Naive B cell (primary cell): ENCODE measurements at regions not wholly inside any gene's neighbourhood (a gene's known extent, or its start where the extent isn't known, plus 50 kb on each side); places are given as distances from the start of the nearest gene placed in this dataset.

Source experiments
- ATAC-seq, 2 donors: fragments of 150-1000 bp; cut with Tn5 transposase; 2 replicates each; pipeline ENCODE4 v1.10.0; 2021; ENCODE audit warnings: low read depth in 2 of 2, mild to moderate bottlenecking in 2 of 2, moderate library complexity in 2 of 2
- DNase-seq: peaks from one replicate; pipeline ENCODE4 v3.0.0; 2022
- H3K27ac Mint-ChIP-seq, 6 donors: one replicate each; pipeline ENCODE4 v1.8.0; 2020 to 2022; ENCODE audit warnings: mild to moderate bottlenecking in 6 of 6, mixed read lengths in 6 of 6, moderate library complexity in 5 of 6, inconsistent platforms in 2 of 6
- H3K27me3 Mint-ChIP-seq, 3 donors: one replicate each; pipeline ENCODE4 v1.8.0; 2021 to 2022; ENCODE audit warnings: mixed read lengths in 3 of 3, mild to moderate bottlenecking in 1 of 3
- H3K36me3 Mint-ChIP-seq, 2 donors: one replicate each; pipeline ENCODE4 v1.8.0; 2020 to 2022; ENCODE audit warnings: mixed read lengths in 2 of 2, inconsistent platforms in 1 of 2, mild to moderate bottlenecking in 1 of 2
- H3K4me1 Mint-ChIP-seq, 3 donors: one replicate each; pipeline ENCODE4 v1.8.0; 2020 to 2022; ENCODE audit warnings: mixed read lengths in 3 of 3, inconsistent platforms in 1 of 3, mild to moderate bottlenecking in 1 of 3, moderate library complexity in 1 of 3
- H3K4me3 Mint-ChIP-seq, 8 donors: one replicate each; pipeline ENCODE4 v1.8.0; 2020 to 2022; ENCODE audit warnings: mild to moderate bottlenecking in 8 of 8, mixed read lengths in 8 of 8, moderate library complexity in 8 of 8, inconsistent platforms in 2 of 8
- H3K9me3 Mint-ChIP-seq, 7 donors: one replicate each; pipeline ENCODE4 v1.8.0; 2020 to 2022; ENCODE audit warnings: mixed read lengths in 7 of 7, mild to moderate bottlenecking in 5 of 7, inconsistent platforms in 2 of 7, moderate library complexity in 1 of 7

DNA sequence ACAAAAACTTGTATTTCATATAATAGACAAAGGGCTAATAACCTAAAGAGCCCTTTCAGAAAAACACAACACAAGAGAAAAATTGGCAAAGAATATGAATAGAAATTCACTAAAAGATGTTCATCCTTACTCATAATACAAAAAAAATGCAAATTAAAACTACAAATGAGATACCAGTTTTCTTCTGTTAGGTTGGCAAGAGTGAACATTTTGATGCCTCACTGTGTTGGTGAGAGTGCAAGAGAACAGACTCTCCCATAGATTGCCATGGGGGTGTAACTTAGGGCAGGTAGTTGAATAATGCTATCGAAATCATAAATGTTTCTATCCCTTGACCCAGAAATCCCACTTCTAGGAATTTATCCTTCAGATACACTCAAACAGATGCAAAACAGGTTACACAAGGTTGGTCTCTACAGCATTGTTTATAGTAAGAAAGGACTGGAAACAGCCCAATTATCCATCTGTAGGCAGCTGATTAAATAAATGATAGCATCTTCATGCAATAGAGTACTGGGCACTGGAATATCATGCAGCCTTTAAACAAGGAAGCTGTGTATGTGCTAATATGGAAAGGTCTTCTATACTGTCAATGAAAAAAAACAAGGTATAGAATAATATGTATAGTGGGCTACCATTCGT, 146.3 kb downstream of the TLE3 start:
- Mint-ChIP-seq H3K27ac (no peak overlapping the region), H3K4me3 (no peak overlapping the region), H3K36me3 (no peaks in the 10 kb centered on the region), H3K27me3 (peaks cover 14 to 16% (median 15%) of the 10 kb centered on the region in 3 donors), H3K9me3 (peaks cover 0 to 3% (median 0%) of the 10 kb centered on the region in 7 donors), H3K4me1 (peaks cover 0 to 4% (median 0%) of the 10 kb centered on the region in 3 donors)
- ATAC-seq: no peak
- DNase-seq: no peak

DNA sequence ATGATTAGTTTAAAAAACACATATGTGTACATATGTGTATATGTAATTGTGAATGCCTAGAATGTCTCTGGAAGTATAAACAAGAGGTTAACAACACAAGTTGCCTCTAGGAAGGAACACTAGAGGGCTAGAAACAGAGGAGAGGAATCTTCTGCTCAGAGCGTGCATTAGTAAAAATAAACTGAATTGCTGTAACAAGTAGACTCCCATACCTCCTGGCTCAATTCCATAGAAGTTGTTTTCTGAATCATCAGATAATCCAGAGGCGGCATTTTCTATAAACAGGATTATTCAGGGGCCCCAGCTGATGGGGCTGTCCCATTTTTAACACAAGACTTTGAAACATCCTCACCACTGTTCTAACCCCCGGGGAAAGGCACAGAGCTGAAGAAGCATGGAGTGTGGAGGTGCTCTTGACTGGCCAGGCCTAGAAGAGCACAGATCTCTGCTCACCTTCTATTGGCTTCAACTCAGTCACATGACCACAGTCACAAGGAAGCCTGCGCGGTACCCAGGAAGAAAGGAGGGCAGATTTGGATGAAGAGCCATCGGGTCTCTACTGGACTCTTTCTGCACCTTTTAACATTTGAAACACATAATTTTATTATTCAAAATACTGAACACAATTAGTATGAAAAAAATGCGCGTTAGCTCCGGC, 145.7 kb downstream of the TLE3 start:
- no peak overlapping the region for H3K27ac Mint-ChIP-seq
- H3K27me3 Mint-ChIP-seq: peaks cover 11 to 15% (median 15%) of the 10 kb centered on the region in 3 donors
- no peak overlapping the region for H3K4me3 Mint-ChIP-seq
- no peaks in the 10 kb centered on the region for H3K4me1 Mint-ChIP-seq
- no peak for ATAC-seq
- no peaks in the 10 kb centered on the region for H3K9me3 Mint-ChIP-seq
- H3K36me3 Mint-ChIP-seq: no peaks in the 10 kb centered on the region
- no peak for DNase-seq

DNA sequence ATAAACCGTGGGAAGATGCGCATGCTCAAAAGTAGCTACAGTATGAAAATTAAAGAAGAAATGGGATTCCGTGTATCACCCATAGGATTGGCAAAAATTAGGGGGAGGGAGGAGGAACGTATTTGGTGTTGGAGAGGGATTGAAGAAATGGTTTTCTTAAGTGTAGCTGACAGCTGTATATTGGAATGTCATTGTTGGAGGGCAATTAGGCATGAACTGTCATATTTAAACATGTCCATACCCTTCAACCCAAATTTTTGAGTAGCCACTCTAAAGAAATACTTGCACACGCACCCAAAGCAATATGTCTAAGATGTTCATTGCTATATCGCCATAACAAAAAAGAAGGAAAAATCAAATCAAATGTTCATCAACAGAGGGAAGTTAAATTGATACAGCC, 144.7 kb downstream of the TLE3 start:
- no peaks in the 10 kb centered on the region for H3K36me3 Mint-ChIP-seq
- DNase-seq (no peak), ATAC-seq (no peak)
- H3K4me1 Mint-ChIP-seq: peaks cover 0 to 2% (median 1%) of the 10 kb centered on the region in 3 donors
- H3K27me3 Mint-ChIP-seq: peaks cover 13 to 15% (median 15%) of the 10 kb centered on the region in 3 donors
- H3K27ac Mint-ChIP-seq: peak overlapping the region in 1 of 6 donors; percentile 23
- H3K4me3 Mint-ChIP-seq: no peak overlapping the region
- H3K9me3 Mint-ChIP-seq: no peaks in the 10 kb centered on the region

DNA sequence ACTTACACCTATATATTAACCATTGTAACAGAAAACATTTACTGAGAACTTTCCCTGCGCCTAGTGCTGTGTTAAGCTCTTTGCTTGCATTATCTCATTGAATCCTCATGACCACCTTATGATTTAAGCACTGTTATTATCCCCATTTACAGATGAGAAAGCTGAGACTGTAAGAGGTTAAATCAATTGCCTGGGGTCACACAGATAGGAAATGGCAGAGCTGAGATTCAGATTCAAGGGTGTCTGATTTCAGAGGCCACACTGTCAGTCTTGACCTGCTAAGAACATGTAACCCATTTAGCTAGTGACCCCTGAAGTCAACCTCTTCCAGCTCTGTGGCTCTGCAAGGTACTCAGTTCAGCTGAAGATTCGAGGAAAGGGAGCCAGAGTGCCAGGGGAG, 143.9 kb downstream of the TLE3 start:
- Mint-ChIP-seq H3K27me3 (peaks cover 15 to 17% (median 15%) of the 10 kb centered on the region in 3 donors), H3K4me1 (peaks cover 0 to 6% (median 5%) of the 10 kb centered on the region in 3 donors), H3K4me3 (no peak overlapping the region), H3K36me3 (no peaks in the 10 kb centered on the region), H3K9me3 (no peaks in the 10 kb centered on the region), H3K27ac (no peak overlapping the region)
- no peak for ATAC-seq
- DNase-seq: no peak

DNA sequence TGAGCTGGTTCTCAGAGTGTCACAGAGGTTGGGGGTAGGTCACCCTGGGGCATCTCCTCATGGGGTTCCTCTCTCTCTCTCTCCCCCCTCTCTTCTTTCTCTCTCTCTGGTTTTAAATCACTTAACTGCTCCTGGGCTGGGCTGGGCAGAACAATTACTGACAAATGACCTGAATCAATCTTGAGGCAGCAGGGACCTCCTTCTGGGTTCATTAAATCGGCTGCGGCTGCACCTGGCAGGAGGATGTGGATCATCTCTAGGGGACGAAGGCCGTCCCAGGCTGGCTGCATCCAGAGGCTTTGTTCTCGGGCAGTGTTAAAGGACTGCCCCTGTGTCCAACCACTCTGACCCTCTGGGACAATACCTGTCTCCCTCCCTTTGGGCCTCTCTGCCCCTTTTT, 143.1 kb downstream of the TLE3 start:
- DNase-seq (no peak), ATAC-seq (no peak)
- Mint-ChIP-seq H3K27ac (no peak overlapping the region), H3K36me3 (no peaks in the 10 kb centered on the region), H3K27me3 (peaks cover 9 to 24% (median 22%) of the 10 kb centered on the region in 3 donors), H3K9me3 (no peaks in the 10 kb centered on the region), H3K4me1 (peaks cover 0 to 6% (median 5%) of the 10 kb centered on the region in 3 donors), H3K4me3 (no peak overlapping the region)

DNA sequence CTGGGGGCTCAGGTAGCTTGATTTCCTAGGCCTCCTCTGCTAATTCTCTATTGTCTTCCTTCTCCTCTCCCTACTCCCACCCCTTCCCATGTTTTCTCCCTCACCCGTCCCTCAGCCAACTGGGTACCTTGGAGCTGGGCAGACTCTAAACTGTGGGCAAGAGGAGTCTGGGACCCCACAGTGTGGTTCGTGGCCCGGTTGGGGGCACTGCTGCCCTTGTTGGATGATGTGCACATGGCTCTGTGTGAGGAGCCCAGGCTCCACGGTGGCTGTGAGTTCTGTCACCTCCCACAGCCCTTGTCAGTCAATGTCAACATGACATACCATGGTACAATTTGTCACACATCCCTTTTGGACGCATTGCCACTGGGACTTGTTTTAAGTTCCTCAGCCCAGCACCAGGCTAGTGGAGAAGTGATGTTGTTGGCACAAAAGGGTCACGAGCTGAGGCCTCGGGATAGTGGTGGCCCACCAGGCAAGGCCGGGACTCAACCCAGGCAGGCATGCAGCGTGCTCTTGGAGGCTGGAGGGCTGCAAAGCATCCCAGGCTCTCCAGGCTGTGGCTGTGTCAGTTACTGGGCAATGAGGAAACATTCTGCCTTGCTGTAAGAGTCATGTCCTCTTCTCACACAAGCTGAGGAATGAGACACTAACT, 142.3 kb downstream of the TLE3 start:
- Mint-ChIP-seq H3K9me3 (no peaks in the 10 kb centered on the region), H3K4me3 (no peak overlapping the region), H3K27me3 (peaks cover 9 to 27% (median 24%) of the 10 kb centered on the region in 3 donors), H3K4me1 (peaks cover 0 to 6% (median 5%) of the 10 kb centered on the region in 3 donors), H3K27ac (peak overlapping the region in 1 of 6 donors; percentile 21), H3K36me3 (no peaks in the 10 kb centered on the region)
- DNase-seq (no peak), ATAC-seq (no peak)

DNA sequence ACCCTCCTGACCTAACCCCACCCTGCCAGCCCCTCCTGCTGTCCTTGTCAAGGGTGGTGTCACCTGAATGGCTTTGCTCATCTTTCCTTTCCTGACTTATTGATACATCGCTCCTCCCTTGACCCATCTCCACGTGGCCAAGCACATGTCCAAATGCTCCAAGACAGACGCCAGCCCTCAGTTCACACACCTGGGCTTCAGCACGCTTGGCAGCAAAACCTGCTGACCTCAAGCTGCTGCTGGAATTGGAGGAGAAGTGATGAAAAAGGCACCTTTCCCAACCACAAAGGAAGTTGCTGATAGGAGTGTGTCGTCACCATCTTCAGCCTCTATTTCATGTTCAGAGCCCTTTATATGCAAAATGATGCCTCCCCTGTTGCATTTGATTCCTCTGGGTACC, 141.3 kb downstream of the TLE3 start:
- no peak overlapping the region for H3K4me3 Mint-ChIP-seq
- no peak overlapping the region for H3K27ac Mint-ChIP-seq
- ATAC-seq: no peak

DNA sequence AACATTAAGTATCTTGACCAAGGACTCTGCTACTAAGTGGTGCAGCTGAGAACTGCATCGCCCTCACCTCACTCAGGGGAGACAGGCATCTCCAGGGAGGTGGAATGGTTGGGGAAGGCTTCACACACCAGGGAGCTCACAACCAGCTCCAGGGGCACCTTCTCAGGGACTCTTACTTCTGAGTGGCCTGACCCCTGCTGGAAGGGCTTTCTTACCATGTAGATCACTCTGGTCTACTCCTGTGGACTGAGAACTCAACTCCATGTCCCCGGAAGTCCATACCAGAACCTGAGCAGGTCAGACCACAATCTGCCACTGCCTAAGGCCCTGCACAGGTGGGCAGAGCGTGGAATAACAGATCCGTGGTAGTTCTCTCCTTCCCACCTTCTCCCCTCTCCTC, 140.5 kb downstream of the TLE3 start:
- no peak for ATAC-seq
- Mint-ChIP-seq H3K9me3 (no peaks in the 10 kb centered on the region), H3K27me3 (peaks cover 9 to 28% (median 24%) of the 10 kb centered on the region in 3 donors), H3K36me3 (no peaks in the 10 kb centered on the region), H3K4me3 (no peak overlapping the region), H3K27ac (peak overlapping the region in 2 of 6 donors; percentile 8 to 10), H3K4me1 (peaks cover 0 to 6% (median 5%) of the 10 kb centered on the region in 3 donors)
- DNase-seq: no peak

More for the DNA sequence above, 141.3 kb downstream of the TLE3 start:
- Mint-ChIP-seq H3K9me3 (no peaks in the 10 kb centered on the region), H3K27me3 (peaks cover 9 to 28% (median 24%) of the 10 kb centered on the region in 3 donors), H3K4me1 (peaks cover 0 to 6% (median 5%) of the 10 kb centered on the region in 3 donors), H3K36me3 (no peaks in the 10 kb centered on the region)
- no peak for DNase-seq

DNA sequence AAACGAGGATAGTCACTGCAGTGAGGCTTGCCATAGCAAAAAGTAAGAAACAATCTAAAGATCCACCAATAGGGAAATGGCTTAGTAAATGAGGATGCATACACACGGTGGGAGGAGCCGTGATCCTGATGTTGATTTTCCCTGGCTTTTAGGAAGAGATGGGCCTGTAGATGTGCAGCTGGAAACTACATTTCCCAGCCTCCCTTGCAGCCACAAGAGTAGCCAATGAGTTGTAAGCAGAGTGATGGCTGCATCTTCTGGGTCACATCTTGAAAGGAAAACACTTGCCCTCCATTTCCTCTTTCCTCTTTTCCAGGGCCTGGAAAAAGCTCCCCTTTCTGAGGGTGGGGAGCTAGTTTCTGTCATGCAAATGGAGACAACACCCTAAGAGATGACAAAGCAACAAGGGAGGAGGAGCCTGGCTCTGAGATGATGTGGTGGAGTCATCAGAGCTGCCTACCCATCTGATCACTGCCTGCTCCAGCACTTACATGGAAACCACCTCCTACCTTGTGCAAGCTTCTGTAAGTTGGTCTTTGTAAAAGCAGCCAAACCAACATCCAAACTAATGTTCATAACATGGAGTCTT, 139.1 kb downstream of the TLE3 start:
- Mint-ChIP-seq H3K27ac (peak overlapping the region in 1 of 6 donors; percentile 31), H3K36me3 (no peaks in the 10 kb centered on the region), H3K9me3 (peaks cover 0 to 3% (median 0%) of the 10 kb centered on the region in 7 donors), H3K4me1 (peaks cover 0 to 6% (median 5%) of the 10 kb centered on the region in 3 donors), H3K27me3 (peaks cover 15 to 39% (median 37%) of the 10 kb centered on the region in 3 donors), H3K4me3 (no peak overlapping the region)
- ATAC-seq (no peak), DNase-seq (no peak)

DNA sequence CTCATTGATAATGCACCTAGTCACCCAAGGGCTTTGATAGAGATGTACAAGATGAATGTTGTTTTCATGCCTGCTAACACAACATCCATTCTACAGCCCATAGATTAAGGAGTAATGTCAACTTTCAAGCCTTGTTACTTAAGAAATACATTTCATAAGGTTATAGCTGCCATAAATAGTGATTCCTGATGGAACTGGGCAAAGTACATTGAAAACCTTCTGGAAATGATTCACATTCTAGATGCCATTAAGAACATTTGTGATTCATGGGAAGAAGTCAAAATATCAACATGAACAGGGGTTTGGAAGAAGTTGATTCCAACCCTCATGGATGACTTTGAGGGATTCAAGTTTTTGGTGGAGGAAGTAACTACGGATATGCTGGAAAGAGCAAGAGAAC, 135.2 kb downstream of the TLE3 start:
- Mint-ChIP-seq H3K27ac (no peak overlapping the region), H3K9me3 (peaks cover 0 to 3% (median 0%) of the 10 kb centered on the region in 7 donors), H3K36me3 (no peaks in the 10 kb centered on the region), H3K27me3 (peaks cover 20 to 42% (median 36%) of the 10 kb centered on the region in 3 donors), H3K4me3 (no peak overlapping the region), H3K4me1 (peaks cover 0 to 6% (median 5%) of the 10 kb centered on the region in 3 donors)
- ATAC-seq: no peak
- DNase-seq: no peak

DNA sequence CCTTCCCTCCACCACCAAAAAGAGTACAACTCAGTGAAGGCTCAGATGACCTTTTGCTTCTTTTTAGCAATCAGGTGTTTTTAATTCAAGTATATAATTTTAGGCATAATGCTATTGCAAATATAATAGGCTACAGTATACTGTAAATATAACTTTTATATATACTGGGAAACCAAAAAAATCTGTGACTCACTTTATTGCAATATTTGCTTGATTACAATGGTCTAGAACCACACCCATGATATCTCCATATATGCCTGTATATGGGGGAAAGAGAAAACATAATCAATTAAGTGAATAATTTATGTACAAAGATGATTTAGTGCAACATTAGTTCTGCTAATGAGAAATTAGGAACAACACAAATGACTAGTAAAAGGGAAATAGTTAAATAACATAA, 134.3 kb downstream of the TLE3 start:
- no peaks in the 10 kb centered on the region for H3K36me3 Mint-ChIP-seq
- H3K4me1 Mint-ChIP-seq: peaks cover 0 to 2% (median 0%) of the 10 kb centered on the region in 3 donors
- no peak for ATAC-seq
- H3K27ac Mint-ChIP-seq: no peak overlapping the region
- H3K4me3 Mint-ChIP-seq: no peak overlapping the region
- peaks cover 25 to 41% (median 37%) of the 10 kb centered on the region in 3 donors for H3K27me3 Mint-ChIP-seq
- peaks cover 0 to 3% (median 0%) of the 10 kb centered on the region in 7 donors for H3K9me3 Mint-ChIP-seq
- no peak for DNase-seq

DNA sequence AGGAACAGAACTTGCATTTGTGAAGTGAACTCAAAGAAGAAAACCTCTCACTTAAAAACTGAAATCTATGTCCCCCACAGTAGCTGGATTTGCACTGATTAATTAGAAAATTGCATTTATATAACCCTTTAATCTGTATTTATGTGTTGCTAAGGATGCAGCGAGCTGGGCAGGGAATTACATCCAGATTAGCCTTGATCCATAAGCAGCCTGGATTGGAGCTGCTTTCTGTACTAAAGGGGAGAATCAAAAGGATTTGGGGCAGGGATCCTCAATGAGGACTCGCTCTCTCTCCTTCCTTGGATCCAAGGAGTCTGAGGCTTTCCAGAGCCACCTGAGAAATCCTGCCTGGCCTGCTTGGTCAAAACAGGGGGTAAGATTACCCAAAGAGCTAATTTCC, 125.9 kb downstream of the TLE3 start:
- no peak for DNase-seq
- peaks cover 3 to 5% of the 10 kb centered on the region in 2 donors for H3K36me3 Mint-ChIP-seq
- peaks cover 29 to 54% (median 45%) of the 10 kb centered on the region in 3 donors for H3K27me3 Mint-ChIP-seq
- H3K4me1 Mint-ChIP-seq: no peaks in the 10 kb centered on the region
- no peak for ATAC-seq
- H3K4me3 Mint-ChIP-seq: no peak overlapping the region
- H3K9me3 Mint-ChIP-seq: peaks cover 0 to 6% (median 0%) of the 10 kb centered on the region in 7 donors
- peak overlapping the region in 1 of 6 donors; percentile 26 for H3K27ac Mint-ChIP-seq

DNA sequence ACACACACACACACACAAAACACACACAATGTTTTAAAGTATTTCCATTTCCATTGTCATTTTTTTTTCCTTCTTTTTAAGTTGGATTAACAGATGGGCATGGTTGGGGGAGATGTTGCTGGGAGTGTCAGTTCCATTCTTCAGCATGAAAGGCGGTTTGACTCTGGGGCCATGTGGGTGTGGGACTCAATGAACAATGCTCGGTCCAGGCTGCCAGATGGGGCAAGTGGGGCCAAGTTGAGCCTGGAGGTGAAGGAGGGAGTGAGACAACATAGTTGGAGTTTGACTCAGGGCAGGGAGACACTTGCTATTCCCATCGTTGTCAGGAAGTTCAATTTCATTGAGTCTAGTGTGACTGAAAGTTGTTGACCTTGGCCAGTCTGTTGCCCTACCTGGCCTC, 125.3 kb downstream of the TLE3 start:
- peaks cover 30 to 54% (median 45%) of the 10 kb centered on the region in 3 donors for H3K27me3 Mint-ChIP-seq
- no peak for DNase-seq
- H3K36me3 Mint-ChIP-seq: peaks cover 3 to 5% of the 10 kb centered on the region in 2 donors
- H3K4me3 Mint-ChIP-seq: no peak overlapping the region
- peak overlapping the region in 1 of 6 donors; percentile 24 for H3K27ac Mint-ChIP-seq
- no peaks in the 10 kb centered on the region for H3K4me1 Mint-ChIP-seq
- peaks cover 0 to 6% (median 0%) of the 10 kb centered on the region in 7 donors for H3K9me3 Mint-ChIP-seq
- no peak for ATAC-seq
